T-cell (primary cell): ENCODE measurements at regions not wholly inside any gene's neighbourhood (a gene's known extent, or its start where the extent isn't known, plus 50 kb on each side); places are given as distances from the start of the nearest gene placed in this dataset.

Source experiments
- ATAC-seq, 4 experiments: fragments of 200-7000 bp in 3 of 4; fragments of 150-1000 bp in 1 of 4; cut with Tn5 transposase; replicated peaks in 1 of 4; 1 replicate in 3 of 4; 2 replicates in 1 of 4; pipeline ENCODE4 v1.10.0; 2021; ENCODE audit warnings: moderate library complexity in 3 of 4, mild to moderate bottlenecking in 2 of 4, moderate number of reproducible peaks in 1 of 4
- CTCF ChIA-PET, 2 donors: fragments of 300-600 bp; sonication (Branson Sonifier 250); formaldehyde crosslinking; loops; one replicate each; lab custom pipeline; 2022; ENCODE audit warnings: antibody characterized with exemption in 2 of 2; lab: Charles Lee
- POLR2A ChIA-PET, 2 donors: fragments of 300-600 bp; sonication (Branson Sonifier 250); formaldehyde crosslinking; loops; one replicate each; lab custom pipeline; 2022; ENCODE audit warnings: antibody characterized with exemption in 2 of 2; lab: Charles Lee
- DNase-seq, 35 experiments: peaks; one replicate each; pipeline versions ENCODE4 v3.0.0 to v3.0.0-alpha.2; 2013 to 2023
- H3K27ac ChIP-seq: one replicate; pipeline ENCODE4 v1.5.1; 2013; ENCODE audit warnings: low read length
- H3K27me3 ChIP-seq, 2 experiments: replicated peaks in 1 of 2; 1 replicate in 1 of 2; 2 replicates in 1 of 2; pipeline versions ENCODE4 v1.6.1 to v1.7.0; 2013; ENCODE audit warnings: low read length in 1 of 2, mixed read lengths in 1 of 2; ENCODE audit not compliant: control insufficient read depth in 2 of 2, insufficient read depth in 2 of 2; ENCODE audit errors: extremely low read depth in 1 of 2
- H3K36me3 ChIP-seq, 2 donors: 1 replicate in 1 of 2; 2 replicates in 1 of 2; pipeline versions ENCODE4 v1.6.1 to v1.7.0; 2013; ENCODE audit warnings: low read length in 1 of 2; ENCODE audit not compliant: control insufficient read depth in 2 of 2, insufficient read depth in 1 of 2; ENCODE audit errors: extremely low read depth in 1 of 2
- H3K4me1 ChIP-seq, 2 experiments: 1 replicate in 1 of 2; 2 replicates in 1 of 2; pipeline versions ENCODE4 v1.6.1 to v1.7.0; 2013; ENCODE audit warnings: low read length in 2 of 2, mixed read lengths in 1 of 2; ENCODE audit not compliant: insufficient read depth in 2 of 2, control insufficient read depth in 1 of 2; ENCODE audit errors: extremely low read depth in 1 of 2
- H3K4me3 ChIP-seq, 2 donors: 1 replicate in 1 of 2; 2 replicates in 1 of 2; pipeline versions ENCODE4 v1.5.1 to v1.7.0; 2013; ENCODE audit warnings: mild to moderate bottlenecking in 2 of 2, low read length in 1 of 2, moderate library complexity in 1 of 2; ENCODE audit not compliant: control insufficient read depth in 1 of 2; ENCODE audit errors: extremely low read depth in 1 of 2
- H3K9me3 ChIP-seq: 2 replicates; pipeline ENCODE4 v1.7.0; 2013
- H3K27ac Mint-ChIP-seq, 2 donors: one replicate each; pipeline ENCODE4 v1.8.0; 2020 to 2021; ENCODE audit warnings: mild to moderate bottlenecking in 2 of 2, mixed read lengths in 2 of 2
- H3K27me3 Mint-ChIP-seq, 2 donors: one replicate each; pipeline ENCODE4 v1.8.0; 2021 to 2022; ENCODE audit warnings: mixed read lengths in 2 of 2
- H3K36me3 Mint-ChIP-seq: one replicate; pipeline ENCODE4 v1.8.0; 2021; ENCODE audit warnings: mixed read lengths
- H3K4me1 Mint-ChIP-seq, 3 donors: one replicate each; pipeline ENCODE4 v1.8.0; 2020 to 2022; ENCODE audit warnings: mixed read lengths in 3 of 3, mild to moderate bottlenecking in 1 of 3
- H3K4me3 Mint-ChIP-seq, 3 donors: one replicate each; pipeline ENCODE4 v1.8.0; 2020 to 2022; ENCODE audit warnings: mild to moderate bottlenecking in 3 of 3, mixed read lengths in 3 of 3, moderate library complexity in 3 of 3
- H3K9me3 Mint-ChIP-seq, 3 donors: one replicate each; pipeline ENCODE4 v1.8.0; 2020 to 2022; ENCODE audit warnings: mixed read lengths in 3 of 3
- WGBS: methylation state at CpG from one replicate; pipeline ENCODE4 v1.1.5; 2013; ENCODE audit warnings: missing lambda C conversion rate; ENCODE audit not compliant: insufficient coverage; 5-methylcytosine and 5-hydroxymethylcytosine counted together

DNA sequence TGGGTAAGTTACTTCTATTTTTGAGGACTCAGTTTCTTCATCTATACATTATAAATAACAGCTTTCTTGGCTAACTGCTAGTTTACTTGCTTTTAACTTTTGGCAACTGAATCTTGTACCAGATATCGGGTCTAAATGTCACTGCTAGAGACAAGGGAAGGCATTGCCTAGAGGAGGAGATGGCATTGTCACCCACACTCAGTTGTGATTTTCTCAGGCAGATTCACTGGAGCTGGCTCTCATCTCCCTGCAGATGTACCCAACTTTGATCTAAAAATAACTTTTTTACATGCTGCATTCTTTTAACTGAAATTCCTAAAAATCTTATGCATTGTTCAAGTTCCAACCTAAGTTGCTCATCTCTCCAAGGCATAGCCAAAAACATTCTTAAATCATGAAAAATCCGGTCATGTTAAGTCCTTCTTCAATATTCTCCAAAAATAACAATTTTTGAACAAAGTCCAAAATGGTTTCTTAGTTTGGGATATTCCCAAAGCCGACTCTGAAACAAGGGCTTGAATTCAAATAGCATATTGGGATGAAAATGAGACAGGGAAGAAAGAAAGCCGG is 469.0 kb upstream of the BOD1L1 start:
- Mint-ChIP-seq H3K27me3 (no peaks in the 10 kb centered on the region), H3K9me3 (peaks cover 0 to 4% (median 3%) of the 10 kb centered on the region in 3 donors), H3K27ac (no peak overlapping the region), H3K4me3 (no peak overlapping the region), H3K36me3 (no peaks in the 10 kb centered on the region), H3K4me1 (no peaks in the 10 kb centered on the region)
- Histone ChIP-seq H3K9me3 (no peaks in the 10 kb centered on the region), H3K27ac (no peak overlapping the region), H3K4me1 (no peaks in the 10 kb centered on the region), H3K27me3 (no peaks in the 10 kb centered on the region), H3K4me3 (no peak overlapping the region), H3K36me3 (no peaks in the 10 kb centered on the region)
- ChIA-PET CTCF (no interaction called here), POLR2A (no interaction called here)
- DNase-seq (no peak), ATAC-seq (no peak)
- 74% methylated on average over 2 of the region's 4 CpGs for WGBS

DNA sequence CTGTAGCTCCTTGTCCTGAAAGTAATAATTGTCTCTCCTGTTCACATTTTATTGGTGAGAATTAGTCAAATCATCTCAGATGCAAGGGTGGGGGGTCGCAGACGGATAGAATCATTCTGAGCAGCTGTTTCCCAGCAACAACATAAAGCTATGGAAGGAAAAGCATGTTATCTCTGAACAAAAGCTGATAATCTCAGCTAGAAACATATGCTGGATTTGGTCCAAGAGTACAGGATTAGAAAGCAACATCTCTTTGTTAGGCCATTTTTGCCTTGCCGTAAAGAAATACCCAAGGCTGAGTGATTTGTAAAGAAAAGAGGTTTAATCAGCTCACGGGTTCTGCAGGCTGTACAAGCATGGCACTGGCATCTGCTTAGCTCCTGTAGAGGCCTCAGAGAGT is 472.8 kb upstream of the BOD1L1 start:
- 100% methylated on average over 1 of the region's 4 CpGs for WGBS
- DNase-seq, result no peak
- no peak overlapping the region for H3K27ac Mint-ChIP-seq

DNA sequence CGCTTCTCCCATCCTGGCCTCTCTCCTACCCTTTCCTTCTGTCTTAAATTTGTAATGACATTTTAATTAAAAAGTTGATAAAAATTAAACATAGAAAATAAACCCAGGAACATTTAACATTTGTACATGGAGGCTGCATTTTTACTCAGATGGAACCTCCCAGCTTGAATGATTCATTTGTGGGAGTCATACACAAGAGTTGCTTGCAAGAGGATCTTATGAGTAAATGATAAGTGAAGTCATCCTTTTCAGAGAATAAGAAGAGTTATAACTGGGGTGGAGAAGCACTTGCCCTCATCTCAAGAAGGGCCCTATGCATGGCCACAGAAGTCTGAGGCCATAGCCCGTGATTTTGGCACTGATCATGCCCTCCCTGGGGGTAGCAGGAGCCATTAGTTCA is 482.9 kb upstream of the BOD1L1 start:
- Histone ChIP-seq H3K4me1 (no peaks in the 10 kb centered on the region), H3K27ac (no peak overlapping the region), H3K27me3 (no peaks in the 10 kb centered on the region), H3K4me3 (no peak overlapping the region), H3K9me3 (no peaks in the 10 kb centered on the region), H3K36me3 (no peaks in the 10 kb centered on the region)
- CTCF ChIA-PET, result no interaction called here
- no CpG with 5 or more reads among the region's 2 CpGs for WGBS
- peaks cover 0 to 6% (median 4%) of the 10 kb centered on the region in 3 donors for H3K4me1 Mint-ChIP-seq
- DNase-seq (no peak), ATAC-seq (no peak)
- no peaks in the 10 kb centered on the region for H3K27me3 Mint-ChIP-seq
- H3K4me3 Mint-ChIP-seq, result no peak overlapping the region
- H3K36me3 Mint-ChIP-seq, result no peaks in the 10 kb centered on the region
- no peak overlapping the region for H3K27ac Mint-ChIP-seq
- peaks cover 5 to 12% (median 7%) of the 10 kb centered on the region in 3 donors for H3K9me3 Mint-ChIP-seq
- POLR2A ChIA-PET, result no interaction called here

More for the DNA sequence above, 472.8 kb upstream of the BOD1L1 start:
- no peak overlapping the region for H3K27ac ChIP-seq
- H3K27me3 ChIP-seq, result no peaks in the 10 kb centered on the region
- ChIA-PET POLR2A (no interaction called here), CTCF (no interaction called here)
- no peaks in the 10 kb centered on the region for H3K4me1 Mint-ChIP-seq
- peaks cover 0 to under 1% (median 0%) of the 10 kb centered on the region in 3 donors for H3K9me3 Mint-ChIP-seq
- ATAC-seq, result no peak
- no peaks in the 10 kb centered on the region for H3K27me3 Mint-ChIP-seq
- no peak overlapping the region for H3K4me3 Mint-ChIP-seq
- no peaks in the 10 kb centered on the region for H3K9me3 ChIP-seq
- H3K4me1 ChIP-seq, result no peaks in the 10 kb centered on the region
- H3K4me3 ChIP-seq, result no peak overlapping the region
- H3K36me3 Mint-ChIP-seq, result no peaks in the 10 kb centered on the region
- no peaks in the 10 kb centered on the region for H3K36me3 ChIP-seq

DNA sequence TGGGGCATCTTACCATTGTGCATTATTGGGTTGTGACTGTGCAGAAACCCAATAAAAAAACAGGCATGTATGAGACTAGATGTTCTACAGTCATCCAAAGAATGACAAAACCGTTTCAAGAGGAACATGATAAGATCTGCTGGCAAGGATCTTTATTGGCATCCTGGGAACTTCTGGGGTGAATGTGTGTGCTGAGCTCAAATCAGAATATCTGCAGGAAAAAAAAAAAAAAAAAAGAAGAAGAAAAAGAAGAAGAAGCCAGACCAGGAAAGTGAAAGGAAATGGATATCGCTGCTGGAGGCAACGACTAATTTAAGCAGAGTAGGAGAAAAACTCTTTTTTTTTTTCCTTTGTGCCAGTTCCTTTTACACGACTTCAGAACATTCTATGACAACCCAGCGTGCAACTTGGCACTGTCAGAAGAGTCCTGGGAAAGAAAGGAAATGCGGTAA is 484.2 kb upstream of the BOD1L1 start:
- WGBS, result no CpG with 5 or more reads among the region's 6 CpGs

DNA sequence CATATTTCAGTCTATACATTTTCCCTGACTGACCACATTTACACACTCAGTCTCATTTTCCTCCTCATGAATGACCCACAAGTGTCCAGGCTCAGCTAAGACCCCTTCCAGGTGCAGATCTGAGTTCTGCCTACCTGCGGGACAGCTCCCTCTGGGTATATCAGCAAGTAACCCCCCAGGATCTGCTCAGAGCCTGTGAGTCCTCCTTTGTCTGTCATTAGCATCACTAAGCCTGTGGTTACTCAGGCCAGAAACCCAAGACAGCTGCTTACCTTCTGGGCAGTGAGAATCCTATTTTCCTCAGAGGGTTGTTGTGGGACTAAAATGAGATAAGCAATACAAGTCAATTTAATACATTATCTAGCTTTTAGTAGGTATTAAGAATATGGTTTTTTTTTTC is 487.6 kb upstream of the BOD1L1 start:
- H3K27me3 ChIP-seq, result no peaks in the 10 kb centered on the region
- H3K36me3 ChIP-seq, result no peaks in the 10 kb centered on the region
- ChIA-PET POLR2A (no interaction called here), CTCF (no interaction called here)
- Mint-ChIP-seq H3K4me3 (no peak overlapping the region), H3K36me3 (no peaks in the 10 kb centered on the region), H3K9me3 (peaks cover 0 to 5% (median 0%) of the 10 kb centered on the region in 3 donors), H3K27ac (no peak overlapping the region), H3K4me1 (peaks cover 0 to 6% (median 5%) of the 10 kb centered on the region in 3 donors), H3K27me3 (no peaks in the 10 kb centered on the region)
- no peaks in the 10 kb centered on the region for H3K9me3 ChIP-seq
- no peak overlapping the region for H3K4me3 ChIP-seq
- WGBS, result 100% methylated on average over 1 of the region's 1 CpG
- peaks cover 0 to 2% of the 10 kb centered on the region in 2 experiments for H3K4me1 ChIP-seq
- no peak for ATAC-seq
- no peak overlapping the region for H3K27ac ChIP-seq
- no peak for DNase-seq

More for the DNA sequence above, 484.2 kb upstream of the BOD1L1 start:
- H3K27ac ChIP-seq, result no peak overlapping the region
- H3K9me3 ChIP-seq, result no peaks in the 10 kb centered on the region
- H3K4me1 ChIP-seq, result no peaks in the 10 kb centered on the region
- H3K27me3 ChIP-seq, result no peaks in the 10 kb centered on the region
- no peak overlapping the region for H3K4me3 Mint-ChIP-seq
- peaks cover 0 to 6% (median 4%) of the 10 kb centered on the region in 3 donors for H3K4me1 Mint-ChIP-seq
- no peaks in the 10 kb centered on the region for H3K36me3 ChIP-seq
- no peak overlapping the region for H3K27ac Mint-ChIP-seq
- peaks cover 5 to 9% (median 5%) of the 10 kb centered on the region in 3 donors for H3K9me3 Mint-ChIP-seq
- ChIA-PET CTCF (no interaction called here), POLR2A (no interaction called here)
- ATAC-seq, result no peak
- no peaks in the 10 kb centered on the region for H3K27me3 Mint-ChIP-seq
- H3K4me3 ChIP-seq, result no peak overlapping the region
- no peak for DNase-seq
- no peaks in the 10 kb centered on the region for H3K36me3 Mint-ChIP-seq

DNA sequence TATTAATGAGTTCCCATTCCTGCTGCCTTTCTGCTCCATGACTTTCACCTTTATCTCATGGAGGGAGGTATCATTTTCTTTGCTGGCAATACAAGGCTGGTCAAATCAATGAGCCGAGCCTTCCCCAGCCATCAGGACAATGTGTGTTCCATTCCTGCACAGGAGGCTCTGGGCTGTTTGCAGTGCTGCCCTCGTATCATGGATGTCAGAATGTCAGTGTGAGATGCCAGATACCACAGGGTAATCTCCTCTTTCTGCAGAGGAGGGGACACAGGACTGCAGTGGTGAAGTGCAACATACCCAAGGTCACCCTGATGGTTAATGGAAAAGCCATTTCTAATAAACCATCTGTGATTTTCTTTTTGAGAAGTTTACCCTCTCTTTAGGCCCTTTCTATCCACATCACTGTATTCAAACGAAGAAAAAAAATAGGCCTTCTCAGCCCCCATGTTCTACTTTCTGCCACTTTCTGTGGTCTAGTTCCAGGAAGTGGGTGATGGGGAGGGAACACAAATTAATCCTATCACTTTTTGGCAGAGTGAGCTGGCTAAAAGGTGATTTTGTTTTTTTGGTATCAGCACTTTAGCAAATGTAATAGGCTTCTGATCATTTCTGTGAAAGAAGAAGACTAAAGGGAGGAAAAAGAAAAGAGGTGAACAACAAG is 490.2 kb upstream of the BOD1L1 start:
- CTCF ChIA-PET, result no interaction called here
- H3K36me3 ChIP-seq, result no peaks in the 10 kb centered on the region
- peaks cover 0 to 2% of the 10 kb centered on the region in 2 experiments for H3K4me1 ChIP-seq
- Mint-ChIP-seq H3K27ac (no peak overlapping the region), H3K36me3 (no peaks in the 10 kb centered on the region), H3K27me3 (no peaks in the 10 kb centered on the region), H3K4me1 (peaks cover 0 to 2% (median 0%) of the 10 kb centered on the region in 3 donors), H3K4me3 (no peak overlapping the region), H3K9me3 (peaks cover 0 to 5% (median 0%) of the 10 kb centered on the region in 3 donors)
- H3K9me3 ChIP-seq, result no peaks in the 10 kb centered on the region
- ATAC-seq, result no peak
- DNase-seq, result no peak
- H3K4me3 ChIP-seq, result no peak overlapping the region
- H3K27ac ChIP-seq, result no peak overlapping the region
- POLR2A ChIA-PET, result no interaction called here
- WGBS, result 55% methylated on average over 2 of the region's 3 CpGs
- H3K27me3 ChIP-seq, result no peaks in the 10 kb centered on the region
